Activated T-helper 17 cell treated with anti-CD3 and anti-CD28 coated beads, Interleukin-2, amount 50 U/mL, for 72 hours (primary cell): ENCODE measurements at regions not wholly inside any gene's neighbourhood (a gene's known extent, or its start where the extent isn't known, plus 50 kb on each side); places are given as distances from the start of the nearest gene placed in this dataset.
A peak's percentile ranks its signal among the peaks of the same experiment; 100 is the strongest.

Experiments used
- ATAC-seq: fragments of 150-1000 bp; cut with Tn5 transposase; replicated peaks from 2 replicates; pipeline ENCODE4 v1.10.0; 2021; ENCODE audit warnings: mild to moderate bottlenecking, moderate library complexity
- H3K27ac Mint-ChIP-seq: one replicate; pipeline ENCODE4 v1.8.0; 2022; ENCODE audit warnings: mixed read lengths
- H3K27me3 Mint-ChIP-seq: one replicate; pipeline ENCODE4 v1.8.0; 2022; ENCODE audit warnings: mixed read lengths
- H3K36me3 Mint-ChIP-seq: one replicate; pipeline ENCODE4 v1.8.0; 2022; ENCODE audit warnings: low read depth, mild to moderate bottlenecking, mixed read lengths
- H3K4me1 Mint-ChIP-seq: one replicate; pipeline ENCODE4 v1.8.0; 2022; ENCODE audit warnings: mixed read lengths
- H3K4me3 Mint-ChIP-seq: one replicate; pipeline ENCODE4 v1.8.0; 2022; ENCODE audit warnings: mild to moderate bottlenecking, mixed read lengths
- H3K9me3 Mint-ChIP-seq: one replicate; pipeline ENCODE4 v1.8.0; 2022; ENCODE audit warnings: mixed read lengths

DNA sequence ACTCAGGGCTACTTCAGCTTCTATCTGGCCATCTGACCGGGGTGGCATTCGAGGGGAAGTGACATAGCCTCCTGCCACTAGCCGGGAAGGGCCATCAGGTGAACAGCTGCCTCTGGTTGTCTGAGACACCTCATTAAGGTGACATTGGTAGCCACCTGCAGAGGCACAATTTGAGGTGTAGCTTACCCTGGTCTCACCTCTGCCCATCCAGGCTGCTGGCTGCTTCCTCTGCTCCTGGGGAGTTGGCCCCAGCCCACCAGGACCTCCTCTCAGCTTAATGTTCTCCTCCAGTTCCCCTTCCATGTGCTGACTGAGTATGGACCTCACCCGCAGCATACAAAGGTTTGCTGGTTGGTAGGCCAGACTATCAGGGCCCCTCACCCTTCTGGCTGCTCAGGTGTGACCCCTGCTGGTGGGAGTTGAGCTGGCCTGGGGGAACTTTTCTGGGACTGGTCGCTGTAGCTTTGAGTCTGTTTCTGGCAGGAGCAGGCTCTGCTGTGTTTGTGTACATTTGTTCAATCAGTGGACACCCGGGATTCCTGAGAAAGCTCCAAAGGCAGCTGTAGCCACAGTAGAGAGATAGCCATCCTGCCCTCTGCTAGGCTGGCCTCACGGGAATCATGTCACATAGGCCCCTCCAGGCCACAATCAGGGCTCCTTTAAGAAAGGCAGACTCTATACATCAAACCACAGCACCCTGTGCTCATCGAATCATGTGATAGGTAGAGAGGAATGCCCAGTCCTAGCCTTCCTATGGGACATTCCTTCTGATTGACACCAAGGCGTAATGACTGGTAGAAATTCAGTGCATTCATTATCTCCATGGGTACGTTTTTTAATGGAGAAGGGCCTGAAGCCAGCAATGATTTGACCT, 295.1 kb upstream of the PLET1 start:
- Mint-ChIP-seq H3K27me3 (no peaks in the 10 kb centered on the region), H3K27ac (peak overlapping the region; percentile 35), H3K4me3 (no peak overlapping the region), H3K9me3 (no peaks in the 10 kb centered on the region), H3K4me1 (peaks cover 5% of the 10 kb centered on the region), H3K36me3 (no peaks in the 10 kb centered on the region)
- peak; percentile 89 for ATAC-seq

- ATAC-seq, result no peak
- peaks cover 5% of the 10 kb centered on the region for H3K4me1 Mint-ChIP-seq
Measured at GRCh38 chr11:112558691-112559090, 298.0 kb upstream of the PLET1 start.

DNA sequence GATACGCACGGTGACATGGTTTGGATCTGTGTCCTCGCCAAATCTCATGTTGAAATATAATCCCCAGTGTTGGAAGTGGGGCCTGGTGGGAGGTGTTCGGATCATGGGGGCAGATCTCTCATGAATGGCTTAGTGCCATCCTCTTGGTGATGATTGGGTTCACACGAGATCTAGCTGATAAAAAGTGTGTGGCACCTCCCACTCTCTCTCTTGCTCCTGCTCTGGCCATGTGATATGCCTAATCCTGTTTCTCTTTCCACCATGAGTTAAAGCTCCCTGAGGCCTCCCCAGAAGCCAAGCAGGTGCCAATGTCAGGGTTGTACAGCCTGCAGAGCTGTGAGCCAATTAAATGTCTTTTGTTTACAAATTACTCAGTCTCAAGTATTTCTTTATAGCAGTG, 303.1 kb upstream of the PLET1 start:
- Mint-ChIP-seq H3K9me3 (no peaks in the 10 kb centered on the region), H3K4me3 (no peak overlapping the region), H3K4me1 (no peaks in the 10 kb centered on the region), H3K27me3 (peaks cover 3% of the 10 kb centered on the region), H3K27ac (no peak overlapping the region), H3K36me3 (no peaks in the 10 kb centered on the region)
- no peak for ATAC-seq

More at GRCh38 chr11:112558691-112559090, 298.0 kb upstream of the PLET1 start:
- H3K36me3 Mint-ChIP-seq, result no peaks in the 10 kb centered on the region
- H3K9me3 Mint-ChIP-seq, result no peaks in the 10 kb centered on the region
- no peak overlapping the region for H3K27ac Mint-ChIP-seq
- H3K4me3 Mint-ChIP-seq, result no peak overlapping the region
- H3K27me3 Mint-ChIP-seq, result peaks cover 3% of the 10 kb centered on the region

- Mint-ChIP-seq H3K4me3 (no peak overlapping the region), H3K36me3 (no peaks in the 10 kb centered on the region), H3K27ac (no peak overlapping the region), H3K4me1 (no peaks in the 10 kb centered on the region), H3K27me3 (peaks cover 3% of the 10 kb centered on the region), H3K9me3 (no peaks in the 10 kb centered on the region)
- peak; percentile 44 for ATAC-seq
Measured at GRCh38 chr11:112564228-112564955, 303.7 kb upstream of the PLET1 start.

GRCh38 chr11:112565551-112565950, 304.9 kb upstream of the PLET1 start:
- Mint-ChIP-seq H3K36me3 (no peaks in the 10 kb centered on the region), H3K27ac (no peak overlapping the region)

GRCh38 chr11:112566124-112566523, 305.5 kb upstream of the PLET1 start:
- no peak overlapping the region for H3K4me3 Mint-ChIP-seq
- ATAC-seq, result no peak
- H3K4me1 Mint-ChIP-seq, result no peaks in the 10 kb centered on the region
- no peaks in the 10 kb centered on the region for H3K36me3 Mint-ChIP-seq
- H3K9me3 Mint-ChIP-seq, result no peaks in the 10 kb centered on the region
- no peak overlapping the region for H3K27ac Mint-ChIP-seq
- H3K27me3 Mint-ChIP-seq, result peaks cover 6% of the 10 kb centered on the region

More at GRCh38 chr11:112565551-112565950, 304.9 kb upstream of the PLET1 start:
- ATAC-seq, result no peak
- no peak overlapping the region for H3K4me3 Mint-ChIP-seq
- no peaks in the 10 kb centered on the region for H3K4me1 Mint-ChIP-seq
- H3K9me3 Mint-ChIP-seq, result no peaks in the 10 kb centered on the region
- peaks cover 5% of the 10 kb centered on the region for H3K27me3 Mint-ChIP-seq

GRCh38 chr11:112570333-112570732, 309.7 kb upstream of the PLET1 start:
- H3K4me1 Mint-ChIP-seq, result no peaks in the 10 kb centered on the region
- peaks cover 16% of the 10 kb centered on the region for H3K27me3 Mint-ChIP-seq
- no peaks in the 10 kb centered on the region for H3K36me3 Mint-ChIP-seq
- H3K27ac Mint-ChIP-seq, result no peak overlapping the region
- H3K9me3 Mint-ChIP-seq, result no peaks in the 10 kb centered on the region
- H3K4me3 Mint-ChIP-seq, result no peak overlapping the region
- ATAC-seq, result no peak

GRCh38 chr11:112579282-112579681, 318.6 kb upstream of the PLET1 start:
- Mint-ChIP-seq H3K27me3 (peaks cover 3% of the 10 kb centered on the region), H3K27ac (no peak overlapping the region), H3K4me3 (no peak overlapping the region), H3K4me1 (no peaks in the 10 kb centered on the region), H3K36me3 (no peaks in the 10 kb centered on the region), H3K9me3 (no peaks in the 10 kb centered on the region)
- ATAC-seq, result no peak

DNA sequence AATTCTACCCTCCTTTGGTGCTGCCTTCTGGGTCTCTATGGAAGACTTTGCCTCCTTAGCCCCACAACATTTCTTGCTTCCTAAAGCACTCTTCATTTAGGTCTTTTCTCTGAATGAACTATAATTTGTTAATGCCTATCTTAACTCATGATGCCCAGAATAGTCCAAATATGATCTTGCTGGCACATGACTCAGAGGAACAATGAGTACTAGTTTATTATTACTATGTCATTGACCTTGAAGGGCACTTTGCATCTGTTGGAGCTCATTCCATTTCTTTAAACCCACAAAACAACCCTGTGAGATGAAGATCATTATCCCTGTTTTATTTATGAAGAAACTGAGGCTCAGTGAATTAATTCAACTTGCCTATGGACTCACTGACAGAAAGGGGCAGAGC, 320.2 kb upstream of the PLET1 start:
- Mint-ChIP-seq H3K4me1 (no peaks in the 10 kb centered on the region), H3K4me3 (no peak overlapping the region), H3K9me3 (no peaks in the 10 kb centered on the region), H3K27ac (no peak overlapping the region), H3K36me3 (no peaks in the 10 kb centered on the region), H3K27me3 (peaks cover 3% of the 10 kb centered on the region)
- no peak for ATAC-seq

GRCh38 chr11:112581747-112582146, 321.1 kb upstream of the PLET1 start:
- no peaks in the 10 kb centered on the region for H3K9me3 Mint-ChIP-seq
- H3K27ac Mint-ChIP-seq, result no peak overlapping the region
- no peaks in the 10 kb centered on the region for H3K36me3 Mint-ChIP-seq
- no peak for ATAC-seq
- peaks cover 3% of the 10 kb centered on the region for H3K27me3 Mint-ChIP-seq
- no peaks in the 10 kb centered on the region for H3K4me1 Mint-ChIP-seq
- no peak overlapping the region for H3K4me3 Mint-ChIP-seq

- no peaks in the 10 kb centered on the region for H3K4me1 Mint-ChIP-seq
- ATAC-seq, result no peak
- H3K36me3 Mint-ChIP-seq, result no peaks in the 10 kb centered on the region
- no peak overlapping the region for H3K27ac Mint-ChIP-seq
- H3K4me3 Mint-ChIP-seq, result no peak overlapping the region
- peaks cover 3% of the 10 kb centered on the region for H3K27me3 Mint-ChIP-seq
- H3K9me3 Mint-ChIP-seq, result no peaks in the 10 kb centered on the region
Measured at GRCh38 chr11:112582366-112582765, 321.7 kb upstream of the PLET1 start.

GRCh38 chr11:112583261-112583893, 322.7 kb upstream of the PLET1 start:
- H3K27ac Mint-ChIP-seq, result no peak overlapping the region
- peak; percentile 71 for ATAC-seq
- no peaks in the 10 kb centered on the region for H3K4me1 Mint-ChIP-seq
- no peak overlapping the region for H3K4me3 Mint-ChIP-seq
- no peaks in the 10 kb centered on the region for H3K9me3 Mint-ChIP-seq
- peaks cover 3% of the 10 kb centered on the region for H3K27me3 Mint-ChIP-seq
- H3K36me3 Mint-ChIP-seq, result no peaks in the 10 kb centered on the region

DNA sequence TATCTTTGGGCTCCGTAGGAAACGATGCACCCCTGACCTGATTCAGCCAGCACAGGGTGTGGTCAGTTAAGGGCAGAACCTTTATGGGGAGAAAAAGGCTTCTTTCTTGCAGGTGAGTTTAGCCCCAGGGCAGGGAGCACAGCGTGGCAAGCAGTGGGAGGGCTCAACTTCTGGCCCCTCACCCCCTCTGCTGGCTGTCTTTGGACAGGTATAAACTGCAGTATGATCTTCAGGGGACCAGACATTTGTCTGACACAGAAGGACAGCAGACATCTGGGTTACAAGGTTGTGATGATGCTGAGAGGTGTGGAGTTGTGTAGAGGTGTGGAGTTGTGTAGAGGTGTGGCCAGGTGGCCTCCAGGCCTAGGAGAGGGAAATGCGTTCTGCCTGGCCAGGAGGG, 324.0 kb upstream of the PLET1 start:
- no peak overlapping the region for H3K4me3 Mint-ChIP-seq
- H3K4me1 Mint-ChIP-seq, result no peaks in the 10 kb centered on the region
- no peaks in the 10 kb centered on the region for H3K9me3 Mint-ChIP-seq

GRCh38 chr11:112587664-112588063, 327.0 kb upstream of the PLET1 start:
- Mint-ChIP-seq H3K27me3 (peaks cover 3% of the 10 kb centered on the region), H3K27ac (no peak overlapping the region), H3K4me1 (no peaks in the 10 kb centered on the region), H3K36me3 (no peaks in the 10 kb centered on the region), H3K4me3 (no peak overlapping the region), H3K9me3 (no peaks in the 10 kb centered on the region)
- ATAC-seq, result no peak

More for the DNA sequence above, 324.0 kb upstream of the PLET1 start:
- Mint-ChIP-seq H3K27ac (no peak overlapping the region), H3K27me3 (peaks cover 3% of the 10 kb centered on the region), H3K36me3 (no peaks in the 10 kb centered on the region)
- ATAC-seq, result no peak
